Nephron (organoid): ENCODE measurements at regions not wholly inside any gene's neighbourhood (a gene's known extent, or its start where the extent isn't known, plus 50 kb on each side); places are given as distances from the start of the nearest gene placed in this dataset.
"Not testable (repeated sequence)": the region's sequence is repeated elsewhere in the genome, so short reads cannot be mapped to it uniquely, and the experiment has no call there.

Source experiments
- H3K27ac Mint-ChIP-seq, 3 experiments: 2 replicates each; pipeline ENCODE4 v1.8.0; 2020; ENCODE audit warnings: mixed read lengths in 3 of 3, mild to moderate bottlenecking in 2 of 3, moderate library complexity in 1 of 3
- H3K27me3 Mint-ChIP-seq: 2 replicates; pipeline ENCODE4 v1.8.0; 2021; ENCODE audit warnings: low read depth, mild to moderate bottlenecking, moderate library complexity, mixed read lengths
- H3K36me3 Mint-ChIP-seq: 2 replicates; pipeline ENCODE4 v1.8.0; 2020; ENCODE audit warnings: low read depth, mixed read lengths
- H3K4me1 Mint-ChIP-seq: 2 replicates; pipeline ENCODE4 v1.8.0; 2020; ENCODE audit warnings: mixed read lengths
- H3K4me3 Mint-ChIP-seq, 3 experiments: 2 replicates each; pipeline ENCODE4 v1.8.0; 2020; ENCODE audit warnings: mild to moderate bottlenecking in 3 of 3, mixed read lengths in 3 of 3, moderate library complexity in 2 of 3
- H3K9me3 Mint-ChIP-seq: 2 replicates; pipeline ENCODE4 v1.8.0; 2020; ENCODE audit warnings: mixed read lengths
- TF ChIP-seq, protein P1 (sequence below), 3 experiments: fragments of 200-600 bp; sonication (generic); IDR thresholded peaks; one replicate each; pipeline ENCODE4 v1.5.0; 2021; ENCODE audit warnings: antibody characterized with exemption in 3 of 3; ENCODE audit not compliant: unreplicated experiment in 3 of 3

DNA sequence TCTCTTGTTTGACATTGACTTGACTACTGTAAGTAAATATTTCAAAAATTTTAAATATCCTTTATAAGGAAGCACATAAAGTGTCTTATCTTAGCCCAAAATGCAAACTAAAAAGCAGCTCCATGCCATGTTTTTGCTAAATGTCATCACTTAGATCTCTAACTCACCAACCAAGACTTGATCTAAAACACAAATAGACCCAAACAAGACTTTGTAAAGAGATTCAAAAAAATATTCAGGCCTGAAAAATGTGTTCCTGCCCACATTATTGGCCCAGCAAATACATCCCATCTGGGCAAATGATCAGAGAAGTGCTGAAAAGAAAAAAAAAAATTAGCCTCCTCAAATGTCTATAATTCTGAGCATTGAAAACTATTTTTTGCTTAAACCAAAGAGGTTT is 187.6 kb downstream of the MREG start:
- Mint-ChIP-seq H3K9me3 (peaks cover 29% of the 10 kb centered on the region), H3K4me1 (peaks cover 32% of the 10 kb centered on the region), H3K36me3 (peaks cover 6% of the 10 kb centered on the region), H3K27ac (peak overlapping the region in 1 of 3 experiments; percentile 83), H3K27me3 (no peaks in the 10 kb centered on the region), H3K4me3 (no peak overlapping the region)
- TF ChIP-seq, protein P1, sequence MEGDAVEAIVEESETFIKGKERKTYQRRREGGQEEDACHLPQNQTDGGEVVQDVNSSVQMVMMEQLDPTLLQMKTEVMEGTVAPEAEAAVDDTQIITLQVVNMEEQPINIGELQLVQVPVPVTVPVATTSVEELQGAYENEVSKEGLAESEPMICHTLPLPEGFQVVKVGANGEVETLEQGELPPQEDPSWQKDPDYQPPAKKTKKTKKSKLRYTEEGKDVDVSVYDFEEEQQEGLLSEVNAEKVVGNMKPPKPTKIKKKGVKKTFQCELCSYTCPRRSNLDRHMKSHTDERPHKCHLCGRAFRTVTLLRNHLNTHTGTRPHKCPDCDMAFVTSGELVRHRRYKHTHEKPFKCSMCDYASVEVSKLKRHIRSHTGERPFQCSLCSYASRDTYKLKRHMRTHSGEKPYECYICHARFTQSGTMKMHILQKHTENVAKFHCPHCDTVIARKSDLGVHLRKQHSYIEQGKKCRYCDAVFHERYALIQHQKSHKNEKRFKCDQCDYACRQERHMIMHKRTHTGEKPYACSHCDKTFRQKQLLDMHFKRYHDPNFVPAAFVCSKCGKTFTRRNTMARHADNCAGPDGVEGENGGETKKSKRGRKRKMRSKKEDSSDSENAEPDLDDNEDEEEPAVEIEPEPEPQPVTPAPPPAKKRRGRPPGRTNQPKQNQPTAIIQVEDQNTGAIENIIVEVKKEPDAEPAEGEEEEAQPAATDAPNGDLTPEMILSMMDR (IDR thresholded peaks at IDR 0.05; ENCODE audit: unreplicated experiment in 3 of 3) = no peak

DNA sequence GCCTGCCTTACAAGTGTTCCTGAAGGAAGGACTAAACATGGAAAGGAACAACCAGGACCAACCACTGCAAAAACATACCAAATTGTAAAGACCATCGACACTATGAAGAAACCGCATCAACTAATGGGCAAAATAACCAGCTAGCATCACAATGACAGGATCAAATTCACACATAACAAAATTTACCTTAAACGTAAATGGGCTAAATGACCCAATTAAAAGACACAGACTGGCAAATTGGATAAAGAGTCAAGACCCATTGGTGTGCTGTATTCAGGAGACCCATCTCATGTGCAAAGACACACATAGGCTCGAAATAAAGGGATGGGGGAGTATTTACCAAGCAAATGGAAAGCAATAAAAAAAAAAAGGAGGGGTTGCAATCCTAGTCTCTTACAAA is 192.1 kb downstream of the MREG start:
- H3K36me3 Mint-ChIP-seq = peaks cover 11% of the 10 kb centered on the region
- not testable (repeated sequence) for H3K27ac Mint-ChIP-seq, H3K27me3 Mint-ChIP-seq, H3K4me3 Mint-ChIP-seq
- H3K9me3 Mint-ChIP-seq = peaks cover 53% of the 10 kb centered on the region
- peaks cover 16% of the 10 kb centered on the region for H3K4me1 Mint-ChIP-seq

DNA sequence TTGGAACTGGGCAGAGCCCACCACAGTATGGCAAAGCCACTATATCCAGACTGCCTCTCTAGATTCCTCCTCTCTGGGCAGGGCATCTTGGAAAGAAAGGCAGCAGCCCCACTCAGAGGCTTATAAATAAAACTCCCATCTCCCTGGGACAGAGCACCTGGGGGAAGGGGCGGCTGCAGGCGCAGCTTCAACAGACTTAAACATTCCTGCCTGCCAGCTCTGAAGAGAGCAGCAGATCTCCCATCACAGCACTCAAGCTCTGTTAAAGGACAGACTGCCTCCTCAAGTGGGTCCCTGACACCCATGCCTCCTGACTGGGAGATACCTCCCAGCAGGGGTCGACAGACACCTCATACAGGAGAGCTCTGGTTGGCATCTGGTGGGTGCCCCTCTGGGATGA is 193.6 kb downstream of the MREG start:
- Mint-ChIP-seq H3K9me3 (peaks cover 53% of the 10 kb centered on the region), H3K36me3 (peaks cover 11% of the 10 kb centered on the region)
- H3K27me3 Mint-ChIP-seq, H3K4me3 Mint-ChIP-seq, H3K27ac Mint-ChIP-seq, H3K4me1 Mint-ChIP-seq: not testable (repeated sequence)

DNA sequence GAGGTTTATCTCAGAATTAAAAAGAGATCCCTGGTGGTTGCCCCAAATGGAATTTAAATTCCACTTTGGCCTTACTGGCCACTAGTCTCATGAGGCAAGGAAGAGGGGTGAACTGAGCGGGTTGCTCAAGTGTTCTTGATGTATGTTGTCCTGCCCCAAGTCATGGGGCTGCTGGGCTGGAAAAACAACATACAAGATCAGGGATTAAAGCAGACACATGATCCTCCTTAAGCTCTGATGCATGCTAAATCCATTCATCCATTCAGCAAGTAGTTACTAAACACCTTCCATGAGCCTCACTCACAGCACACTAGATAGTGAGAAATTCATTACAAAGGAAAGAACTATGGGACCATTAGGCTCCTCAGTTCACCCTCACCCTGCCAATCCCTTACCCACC is 196.3 kb downstream of the MREG start:
- Mint-ChIP-seq H3K27ac (peak overlapping the region; percentile 33 to 86 (median 71)), H3K9me3 (peaks cover 37% of the 10 kb centered on the region), H3K4me1 (peaks cover 8% of the 10 kb centered on the region), H3K27me3 (no peaks in the 10 kb centered on the region), H3K36me3 (peaks cover 7% of the 10 kb centered on the region), H3K4me3 (no peak overlapping the region)
- TF ChIP-seq, protein P1 (IDR thresholded peaks at IDR 0.05; ENCODE audit: unreplicated experiment in 3 of 3) = no peak

DNA sequence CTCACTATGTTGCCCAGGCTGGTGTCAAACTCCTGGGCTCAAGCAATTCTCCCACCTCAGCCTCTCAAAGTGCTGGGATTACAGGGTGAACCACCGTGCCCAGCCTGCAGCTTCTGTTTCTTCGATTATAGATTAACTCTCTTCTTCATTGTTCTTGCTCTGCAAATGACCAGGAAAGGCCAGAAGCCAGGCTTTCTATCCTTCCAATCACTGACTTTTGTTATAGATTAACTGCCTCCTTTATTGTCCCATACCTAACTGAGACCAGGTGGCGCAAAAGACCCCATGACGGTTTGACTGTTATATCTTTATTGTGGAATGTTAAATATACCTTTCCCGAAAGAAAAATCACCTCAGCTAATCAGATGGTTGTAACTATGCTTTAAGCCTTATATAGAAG is 196.9 kb downstream of the MREG start:
- H3K9me3 Mint-ChIP-seq = peaks cover 31% of the 10 kb centered on the region
- peaks cover 8% of the 10 kb centered on the region for H3K4me1 Mint-ChIP-seq
- H3K4me3 Mint-ChIP-seq = no peak overlapping the region
- H3K27me3 Mint-ChIP-seq = no peaks in the 10 kb centered on the region
- H3K36me3 Mint-ChIP-seq = peaks cover 7% of the 10 kb centered on the region
- TF ChIP-seq, protein P1 (IDR thresholded peaks at IDR 0.05; ENCODE audit: unreplicated experiment in 3 of 3) = no peak
- peak overlapping the region; percentile 33 to 86 (median 71) for H3K27ac Mint-ChIP-seq

DNA sequence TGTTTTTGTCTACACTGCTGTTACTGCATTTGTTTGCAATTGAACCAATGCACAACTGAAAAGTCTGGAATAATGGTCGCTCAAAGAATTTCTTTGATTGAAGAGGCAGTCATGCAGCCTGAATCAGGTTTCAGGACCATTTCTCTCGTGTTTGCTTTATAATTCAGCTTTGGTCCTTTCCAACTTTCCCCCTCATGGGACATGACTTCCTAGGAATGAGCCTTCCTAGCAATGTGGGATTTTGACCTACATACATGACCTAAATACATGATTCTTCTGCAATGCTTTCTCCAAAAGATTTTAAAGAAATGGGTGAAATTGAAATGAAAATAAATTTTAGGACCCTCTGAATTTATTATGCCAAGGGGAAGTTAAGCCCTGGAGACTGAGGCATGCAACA is 197.4 kb downstream of the MREG start:
- Mint-ChIP-seq H3K9me3 (peaks cover 26% of the 10 kb centered on the region), H3K27ac (peak overlapping the region; percentile 33 to 86 (median 71)), H3K4me1 (peaks cover 8% of the 10 kb centered on the region), H3K4me3 (no peak overlapping the region), H3K36me3 (peaks cover 7% of the 10 kb centered on the region), H3K27me3 (no peaks in the 10 kb centered on the region)
- TF ChIP-seq, protein P1 (IDR thresholded peaks at IDR 0.05; ENCODE audit: unreplicated experiment in 3 of 3) = no peak

DNA sequence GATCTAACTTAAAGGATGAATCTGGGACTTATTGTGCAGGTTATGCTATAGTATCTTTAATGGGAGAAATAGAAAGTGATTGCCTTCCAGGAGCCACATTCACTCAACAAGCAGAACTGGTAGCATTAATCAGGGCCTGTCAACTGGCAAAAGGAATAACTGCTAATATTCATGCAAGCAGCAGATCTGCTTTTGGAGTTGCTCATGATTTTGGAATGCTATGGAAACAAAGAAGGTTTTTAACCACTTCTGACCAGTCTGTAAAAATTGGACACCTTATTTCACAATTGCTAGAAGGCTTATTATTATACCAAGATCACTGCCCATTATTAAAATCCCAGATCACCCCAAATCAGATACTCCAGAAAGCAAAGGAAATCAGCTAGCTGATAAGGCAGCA is 200.4 kb downstream of the MREG start:
- H3K36me3 Mint-ChIP-seq = no peaks in the 10 kb centered on the region
- no peak overlapping the region for H3K27ac Mint-ChIP-seq
- H3K4me3 Mint-ChIP-seq = no peak overlapping the region
- TF ChIP-seq, protein P1 (IDR thresholded peaks at IDR 0.05; ENCODE audit: unreplicated experiment in 3 of 3) = no peak
- no peaks in the 10 kb centered on the region for H3K27me3 Mint-ChIP-seq
- peaks cover 3% of the 10 kb centered on the region for H3K9me3 Mint-ChIP-seq
- peaks cover 8% of the 10 kb centered on the region for H3K4me1 Mint-ChIP-seq
